ENCODE measurements at regions not wholly inside any gene's neighbourhood (a gene's known extent, or its start where the extent isn't known, plus 50 kb on each side); places are given as distances from the start of the nearest gene placed in this dataset.
A peak's percentile ranks its signal among the peaks of the same experiment; 100 is the strongest.

DNA sequence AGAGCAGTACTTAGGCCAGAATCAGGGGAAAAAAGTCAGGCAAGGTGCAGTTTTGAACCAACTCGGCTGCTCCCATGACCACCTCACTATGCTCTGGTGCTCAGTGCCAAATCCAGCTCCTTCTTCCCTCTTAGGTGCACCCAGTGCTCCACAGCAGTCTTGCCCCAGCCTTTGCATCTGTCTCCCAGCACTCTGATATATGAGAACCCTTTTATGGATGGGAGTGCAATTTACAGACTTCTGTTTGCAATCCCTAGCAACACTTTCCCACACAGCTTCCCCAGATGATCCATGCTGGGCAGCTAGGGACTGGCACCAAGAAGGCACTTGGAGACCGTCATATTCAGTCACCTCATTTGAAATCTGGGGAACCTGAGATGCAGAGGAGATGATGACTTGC lies 267.9 kb upstream of the CCL2 start:
- TF ChIP-seq RXRA (IDR thresholded peaks at IDR 0.05) (no peak), RAD21 (IDR thresholded peaks at IDR 0.05) (no peak), SP1 (IDR thresholded peaks at IDR 0.05) (no peak), HNF4A (conservative IDR thresholded peaks at IDR 0.05) (no peak), FOXA1 (IDR thresholded peaks at IDR 0.05) (no peak), FOXA2 (IDR thresholded peaks at IDR 0.05) (no peak), CTCF (IDR thresholded peaks at IDR 0.05; ENCODE audit: low read depth, low read length, missing input control) (no peak), GABPA (IDR thresholded peaks at IDR 0.05 in 1 of 2, conservative IDR thresholded peaks at IDR 0.05 in 1 of 2) (no peak), EGR1 (IDR thresholded peaks at IDR 0.05; ENCODE audit: low read depth in 2 of 2) (no peak)
- Histone ChIP-seq H3K4me1 (ENCODE audit: control insufficient read depth in 4 of 4, insufficient read depth in 4 of 4, low read length in 3 of 4) (no peaks in the 10 kb centered on the region), H3K36me3 (ENCODE audit: control insufficient read depth in 4 of 4, insufficient read depth in 3 of 4, low read depth in 1 of 4, low read length in 3 of 4) (no peaks in the 10 kb centered on the region), H3K9me3 (ENCODE audit: control insufficient read depth in 4 of 4, low read length in 3 of 4) (no peaks in the 10 kb centered on the region), H3K27ac (ENCODE audit: low read depth in 1 of 2, low read length in 2 of 2) (no peak overlapping the region), H3K9ac (ENCODE audit: low read depth in 1 of 2, low read length in 2 of 2) (no peak overlapping the region), H3K4me3 (ENCODE audit: low read depth in 1 of 3, low read length in 3 of 3) (no peak overlapping the region), H3K27me3 (ENCODE audit: control insufficient read depth in 4 of 4, insufficient read depth in 4 of 4, low read length in 3 of 4) (peaks cover 0 to 3% (median 0%) of the 10 kb centered on the region in 4 donors)
- DNase-seq (ENCODE audit: low spot score): peak; percentile 5
- 85% methylated on average over 2 of the region's 2 CpGs for WGBS

DNA sequence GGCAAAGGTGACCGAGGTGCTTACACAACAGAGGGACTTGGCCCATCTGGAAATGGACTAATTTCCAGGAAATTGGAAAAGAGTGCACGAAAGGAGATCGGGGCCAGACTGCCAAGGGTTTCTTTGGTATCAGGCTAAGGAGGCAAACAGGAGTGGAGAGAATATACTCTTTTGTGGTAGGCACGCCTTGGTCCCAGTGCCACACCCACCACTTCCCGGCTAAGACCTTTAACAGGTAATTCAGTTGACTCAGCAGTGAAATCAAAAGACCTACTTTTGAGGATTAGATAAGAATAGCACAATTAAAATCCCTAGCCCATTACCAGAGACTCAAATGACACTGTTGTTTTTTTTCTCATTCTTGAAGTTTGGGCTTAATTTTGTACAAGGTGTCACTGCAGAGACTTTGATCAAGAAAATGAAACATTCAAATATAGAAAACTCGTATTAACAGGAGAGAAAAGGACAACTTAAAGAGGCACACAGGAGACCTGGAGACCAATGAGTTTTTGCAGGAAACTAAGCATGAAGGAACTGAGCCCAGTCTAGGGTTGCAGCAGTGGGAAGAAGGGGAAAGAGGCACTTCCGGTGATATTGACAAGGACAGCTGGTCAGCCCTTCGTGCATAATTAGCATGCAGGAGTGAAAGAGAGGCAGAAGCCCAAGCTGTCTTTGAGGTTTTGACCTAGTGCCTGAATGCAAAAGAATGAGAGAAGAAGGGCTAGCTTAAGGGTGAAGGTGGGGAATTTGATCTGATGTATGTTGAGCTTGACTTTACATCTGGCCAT lies 265.5 kb upstream of the CCL2 start:
- peaks cover 0 to 3% (median 0%) of the 10 kb centered on the region in 4 donors for H3K27me3 ChIP-seq (ENCODE audit: control insufficient read depth in 4 of 4, insufficient read depth in 4 of 4, low read length in 3 of 4)
- no peaks in the 10 kb centered on the region for H3K4me1 ChIP-seq (ENCODE audit: control insufficient read depth in 4 of 4, insufficient read depth in 4 of 4, low read length in 3 of 4)
- no peak overlapping the region for H3K9ac ChIP-seq (ENCODE audit: low read depth in 1 of 2, low read length in 2 of 2)
- TF ChIP-seq TAF1 (conservative IDR thresholded peaks at IDR 0.05) (no peak), RXRA (IDR thresholded peaks at IDR 0.05) (no peak), JUND (IDR thresholded peaks at IDR 0.05) (no peak), FOXA1 (IDR thresholded peaks at IDR 0.05) (no peak), NR2F2 (IDR thresholded peaks at IDR 0.05) (no peak), CTCF (IDR thresholded peaks at IDR 0.05; ENCODE audit: low read depth, low read length, missing input control) (no peak), SP1 (IDR thresholded peaks at IDR 0.05) (no peak), FOXA2 (IDR thresholded peaks at IDR 0.05) (no peak), HNF4A (conservative IDR thresholded peaks at IDR 0.05) (no peak), YY1 (IDR thresholded peaks at IDR 0.05) (no peak), MAX (IDR thresholded peaks at IDR 0.05) (no peak), REST (IDR thresholded peaks at IDR 0.05) (no peak), EGR1 (IDR thresholded peaks at IDR 0.05; ENCODE audit: low read depth in 2 of 2) (no peak), RAD21 (IDR thresholded peaks at IDR 0.05) (no peak), HNF4G (IDR thresholded peaks at IDR 0.05) (no peak), GABPA (IDR thresholded peaks at IDR 0.05 in 1 of 2, conservative IDR thresholded peaks at IDR 0.05 in 1 of 2) (no peak)
- TF ChIP-seq, protein P1, sequence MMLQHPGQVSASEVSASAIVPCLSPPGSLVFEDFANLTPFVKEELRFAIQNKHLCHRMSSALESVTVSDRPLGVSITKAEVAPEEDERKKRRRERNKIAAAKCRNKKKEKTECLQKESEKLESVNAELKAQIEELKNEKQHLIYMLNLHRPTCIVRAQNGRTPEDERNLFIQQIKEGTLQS (IDR thresholded peaks at IDR 0.05): no peak
- TF ChIP-seq, protein P2, sequence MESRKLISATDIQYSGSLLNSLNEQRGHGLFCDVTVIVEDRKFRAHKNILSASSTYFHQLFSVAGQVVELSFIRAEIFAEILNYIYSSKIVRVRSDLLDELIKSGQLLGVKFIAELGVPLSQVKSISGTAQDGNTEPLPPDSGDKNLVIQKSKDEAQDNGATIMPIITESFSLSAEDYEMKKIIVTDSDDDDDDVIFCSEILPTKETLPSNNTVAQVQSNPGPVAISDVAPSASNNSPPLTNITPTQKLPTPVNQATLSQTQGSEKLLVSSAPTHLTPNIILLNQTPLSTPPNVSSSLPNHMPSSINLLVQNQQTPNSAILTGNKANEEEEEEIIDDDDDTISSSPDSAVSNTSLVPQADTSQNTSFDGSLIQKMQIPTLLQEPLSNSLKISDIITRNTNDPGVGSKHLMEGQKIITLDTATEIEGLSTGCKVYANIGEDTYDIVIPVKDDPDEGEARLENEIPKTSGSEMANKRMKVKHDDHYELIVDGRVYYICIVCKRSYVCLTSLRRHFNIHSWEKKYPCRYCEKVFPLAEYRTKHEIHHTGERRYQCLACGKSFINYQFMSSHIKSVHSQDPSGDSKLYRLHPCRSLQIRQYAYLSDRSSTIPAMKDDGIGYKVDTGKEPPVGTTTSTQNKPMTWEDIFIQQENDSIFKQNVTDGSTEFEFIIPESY (IDR thresholded peaks at IDR 0.05): no peak
- 51% methylated on average over 8 of the region's 8 CpGs for WGBS
- H3K27ac ChIP-seq (ENCODE audit: low read depth in 1 of 2, low read length in 2 of 2): no peak overlapping the region
- H3K4me3 ChIP-seq (ENCODE audit: low read depth in 1 of 3, low read length in 3 of 3): no peak overlapping the region
- H3K9me3 ChIP-seq (ENCODE audit: control insufficient read depth in 4 of 4, low read length in 3 of 4): no peaks in the 10 kb centered on the region
- no peaks in the 10 kb centered on the region for H3K36me3 ChIP-seq (ENCODE audit: control insufficient read depth in 4 of 4, insufficient read depth in 3 of 4, low read depth in 1 of 4, low read length in 3 of 4)
- DNase-seq (ENCODE audit: low spot score): peak; percentile 20

Data from liver (tissue), 8 donors.